H1 (cell line): ENCODE measurements at regions not wholly inside any gene's neighbourhood (a gene's known extent, or its start where the extent isn't known, plus 50 kb on each side); places are given as distances from the start of the nearest gene placed in this dataset.

Source experiments
- CEBPB ChIP-seq: IDR thresholded peaks from 2 replicates; pipeline ENCODE4 v1.6.1; 2012; ENCODE audit warnings: low read depth, low read length
- CHD2 ChIP-seq: IDR thresholded peaks from 2 replicates; pipeline ENCODE4 v1.6.1; 2012; ENCODE audit warnings: low read length, improper control_type of control experiment
- EGR1 ChIP-seq: IDR thresholded peaks from 2 replicates; pipeline ENCODE4 v1.6.1; 2011; ENCODE audit warnings: low read depth, low read length, borderline replicate concordance
- EP300 ChIP-seq, 2 experiments: IDR thresholded peaks; 1 replicate in 1 of 2; 2 replicates in 1 of 2; pipeline ENCODE4 v1.6.1; 2011 to 2012; ENCODE audit warnings: low read depth in 2 of 2, low read length in 2 of 2, mild to moderate bottlenecking in 2 of 2, borderline replicate concordance in 1 of 2, inconsistent platforms in 1 of 2, moderate library complexity in 1 of 2
- KDM1A ChIP-seq: fragments of 200-600, 300-600 bp; sonication (generic); IDR thresholded peaks from 2 replicates; pipeline ENCODE4 v1.7.1; 2016; ENCODE audit warnings: mild to moderate bottlenecking, low read length, borderline replicate concordance
- POLR2A ChIP-seq, 2 experiments: IDR thresholded peaks; 1 replicate in 1 of 2; 2 replicates in 1 of 2; pipeline ENCODE4 v1.6.1; 2011; ENCODE audit warnings: low read depth in 2 of 2, low read length in 2 of 2, mild to moderate bottlenecking in 2 of 2; ENCODE audit errors: control extremely low read depth in 1 of 2
- RAD21 ChIP-seq, 2 experiments: IDR thresholded peaks in 1 of 2; conservative IDR thresholded peaks in 1 of 2; 2 replicates each; pipeline ENCODE4 v1.6.1; 2011; ENCODE audit warnings: low read depth in 2 of 2, low read length in 2 of 2, improper control_type of control experiment in 1 of 2, inconsistent platforms in 1 of 2, mild to moderate bottlenecking in 1 of 2, moderate library complexity in 1 of 2
- SAP30 ChIP-seq: fragments of 300-600 bp; sonication (generic); IDR thresholded peaks from 2 replicates; pipeline ENCODE4 v1.7.1; 2012; ENCODE audit warnings: low read length, moderate library complexity, mild to moderate bottlenecking, inconsistent platforms; ENCODE audit not compliant: insufficient read depth, insufficient replicate concordance
- SIN3A ChIP-seq, 2 experiments: IDR thresholded peaks in 1 of 2; conservative IDR thresholded peaks in 1 of 2; 2 replicates each; pipeline ENCODE4 v1.6.1; 2011 to 2012; ENCODE audit warnings: low read length in 2 of 2, improper control_type of control experiment in 1 of 2, low read depth in 1 of 2, mild to moderate bottlenecking in 1 of 2
- TAF1 ChIP-seq: IDR thresholded peaks from 2 replicates; pipeline ENCODE4 v1.6.1; 2011; ENCODE audit warnings: mild to moderate bottlenecking, low read depth, low read length
- YY1 ChIP-seq: IDR thresholded peaks from 2 replicates; pipeline ENCODE4 v1.6.1; 2011; ENCODE audit warnings: low read depth, mild to moderate bottlenecking, low read length
- TF ChIP-seq, protein P1 (sequence below), 3 experiments: IDR thresholded peaks; 1 replicate in 2 of 3; 2 replicates in 1 of 3; pipeline versions ENCODE4 v1.5.1 to v1.6.1; 2011; ENCODE audit warnings: low read length in 3 of 3, mild to moderate bottlenecking in 3 of 3, inconsistent platforms in 2 of 3, low read depth in 1 of 3, moderate library complexity in 1 of 3; ENCODE audit not compliant: insufficient read depth in 1 of 3; ENCODE audit errors: control extremely low read depth in 1 of 3
- TF ChIP-seq, protein P2 (sequence below): IDR thresholded peaks from 2 replicates; pipeline ENCODE4 v1.6.1; 2011; ENCODE audit warnings: low read length, improper control_type of control experiment
- TF ChIP-seq, protein P3 (sequence below): IDR thresholded peaks from 2 replicates; pipeline ENCODE4 v1.6.1; 2012; ENCODE audit warnings: inconsistent platforms

DNA sequence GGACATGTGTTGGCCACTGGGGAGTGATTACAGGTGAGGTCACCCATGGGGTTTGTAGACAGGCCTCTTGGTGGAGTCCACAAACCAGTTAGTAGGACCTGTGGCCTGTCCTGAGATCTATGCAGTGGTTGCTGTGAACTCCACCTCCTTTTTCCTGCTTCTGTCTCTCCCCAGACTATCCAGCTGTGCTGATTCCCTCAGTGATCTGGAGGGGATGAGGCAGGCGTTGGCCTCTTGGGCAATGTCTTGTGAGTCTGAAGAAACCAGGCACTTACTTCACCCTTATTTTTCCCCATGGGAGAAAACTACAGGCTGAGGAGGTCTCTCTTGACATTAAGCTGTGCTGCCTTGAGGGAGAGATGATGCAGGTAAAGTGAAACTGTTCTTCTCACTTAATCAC is 257.2 kb upstream of the PRICKLE1 start:
- TF ChIP-seq, protein P1, sequence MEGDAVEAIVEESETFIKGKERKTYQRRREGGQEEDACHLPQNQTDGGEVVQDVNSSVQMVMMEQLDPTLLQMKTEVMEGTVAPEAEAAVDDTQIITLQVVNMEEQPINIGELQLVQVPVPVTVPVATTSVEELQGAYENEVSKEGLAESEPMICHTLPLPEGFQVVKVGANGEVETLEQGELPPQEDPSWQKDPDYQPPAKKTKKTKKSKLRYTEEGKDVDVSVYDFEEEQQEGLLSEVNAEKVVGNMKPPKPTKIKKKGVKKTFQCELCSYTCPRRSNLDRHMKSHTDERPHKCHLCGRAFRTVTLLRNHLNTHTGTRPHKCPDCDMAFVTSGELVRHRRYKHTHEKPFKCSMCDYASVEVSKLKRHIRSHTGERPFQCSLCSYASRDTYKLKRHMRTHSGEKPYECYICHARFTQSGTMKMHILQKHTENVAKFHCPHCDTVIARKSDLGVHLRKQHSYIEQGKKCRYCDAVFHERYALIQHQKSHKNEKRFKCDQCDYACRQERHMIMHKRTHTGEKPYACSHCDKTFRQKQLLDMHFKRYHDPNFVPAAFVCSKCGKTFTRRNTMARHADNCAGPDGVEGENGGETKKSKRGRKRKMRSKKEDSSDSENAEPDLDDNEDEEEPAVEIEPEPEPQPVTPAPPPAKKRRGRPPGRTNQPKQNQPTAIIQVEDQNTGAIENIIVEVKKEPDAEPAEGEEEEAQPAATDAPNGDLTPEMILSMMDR (IDR thresholded peaks at IDR 0.05; ENCODE audit: control extremely low read depth in 1 of 3, insufficient read depth in 1 of 3, low read depth in 1 of 3, low read length in 3 of 3): no peak
- TF ChIP-seq RAD21 (IDR thresholded peaks at IDR 0.05 in 1 of 2, conservative IDR thresholded peaks at IDR 0.05 in 1 of 2; ENCODE audit: low read depth in 2 of 2, low read length in 2 of 2) (no peak), EGR1 (no peak), KDM1A (no peak), CEBPB (no peak), POLR2A (IDR thresholded peaks at IDR 0.05; ENCODE audit: control extremely low read depth in 1 of 2, low read depth in 2 of 2, low read length in 2 of 2) (no peak), EP300 (IDR thresholded peaks at IDR 0.05; ENCODE audit: borderline replicate concordance in 1 of 2, low read depth in 2 of 2, low read length in 2 of 2) (no peak), SIN3A (conservative IDR thresholded peaks at IDR 0.05 in 1 of 2, IDR thresholded peaks at IDR 0.05 in 1 of 2; ENCODE audit: low read depth in 1 of 2, low read length in 2 of 2) (no peak), YY1 (no peak), SAP30 (no peak), CHD2 (no peak), TAF1 (no peak)
- TF ChIP-seq, protein P2, sequence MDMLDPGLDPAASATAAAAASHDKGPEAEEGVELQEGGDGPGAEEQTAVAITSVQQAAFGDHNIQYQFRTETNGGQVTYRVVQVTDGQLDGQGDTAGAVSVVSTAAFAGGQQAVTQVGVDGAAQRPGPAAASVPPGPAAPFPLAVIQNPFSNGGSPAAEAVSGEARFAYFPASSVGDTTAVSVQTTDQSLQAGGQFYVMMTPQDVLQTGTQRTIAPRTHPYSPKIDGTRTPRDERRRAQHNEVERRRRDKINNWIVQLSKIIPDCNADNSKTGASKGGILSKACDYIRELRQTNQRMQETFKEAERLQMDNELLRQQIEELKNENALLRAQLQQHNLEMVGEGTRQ: no peak
- TF ChIP-seq, protein P3, sequence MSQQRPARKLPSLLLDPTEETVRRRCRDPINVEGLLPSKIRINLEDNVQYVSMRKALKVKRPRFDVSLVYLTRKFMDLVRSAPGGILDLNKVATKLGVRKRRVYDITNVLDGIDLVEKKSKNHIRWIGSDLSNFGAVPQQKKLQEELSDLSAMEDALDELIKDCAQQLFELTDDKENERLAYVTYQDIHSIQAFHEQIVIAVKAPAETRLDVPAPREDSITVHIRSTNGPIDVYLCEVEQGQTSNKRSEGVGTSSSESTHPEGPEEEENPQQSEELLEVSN: no peak
